ENCODE measurements at regions not wholly inside any gene's neighbourhood (a gene's known extent, or its start where the extent isn't known, plus 50 kb on each side); places are given as distances from the start of the nearest gene placed in this dataset.

GRCh38 chr2:7525746-7526145, 608.5 kb downstream of the RNF144A start:
- TF ChIP-seq POLR2AphosphoS5 (IDR thresholded peaks at IDR 0.05; ENCODE audit: low read depth, low read length) (no peak), REST (IDR thresholded peaks at IDR 0.05; ENCODE audit: insufficient read depth in 1 of 2, low read depth in 2 of 2, low read length in 2 of 2) (no peak)
